ENCODE measurements at regions not wholly inside any gene's neighbourhood (a gene's known extent, or its start where the extent isn't known, plus 50 kb on each side); places are given as distances from the start of the nearest gene placed in this dataset.

DNA sequence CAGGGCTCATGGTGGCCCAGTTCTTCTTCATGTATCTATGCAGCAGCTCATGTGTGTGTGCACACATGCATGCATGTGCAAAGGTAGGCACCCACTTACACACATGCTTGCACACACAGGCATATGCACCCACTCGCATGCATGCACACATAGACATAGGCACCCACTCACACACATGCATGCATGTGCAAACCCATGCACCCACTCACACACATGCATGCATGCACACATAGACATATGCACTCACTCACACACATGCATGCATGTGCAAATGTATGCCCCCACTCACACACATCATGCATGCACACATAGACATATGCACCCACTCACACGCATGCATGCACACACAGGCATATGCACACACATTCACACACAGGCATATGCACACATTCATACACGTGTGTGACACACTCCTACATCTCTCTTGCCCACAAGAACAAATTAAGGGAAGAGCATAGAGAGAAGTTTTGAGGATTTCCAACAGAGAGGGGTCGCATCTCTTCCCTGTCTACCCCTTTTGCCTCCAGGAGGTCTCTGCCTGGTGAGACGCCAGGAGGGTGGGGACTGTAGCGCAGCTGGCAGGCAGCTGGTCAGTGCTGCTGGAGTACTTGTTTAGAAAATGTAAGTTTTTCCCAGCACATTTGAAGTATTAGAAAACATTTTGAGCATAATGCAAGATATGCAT, 63.9 kb upstream of the ARHGEF7 start:
- H3K9ac ChIP-seq = no peak overlapping the region
- peaks cover 9% of the 10 kb centered on the region; the same call in 1 of the 2 replicates for H3K27me3 ChIP-seq (replicated peaks; ENCODE audit: insufficient read depth)
- in situ Hi-C loops (cut with MboI) = no loop called here
- no peak overlapping the region for H3K4me2 ChIP-seq (ENCODE audit: unreplicated experiment)
- TF ChIP-seq EZH2phosphoT487 (IDR thresholded peaks at IDR 0.05; ENCODE audit: insufficient read depth, low read depth) = no peak
- TF ChIP-seq EZH2 (IDR thresholded peaks at IDR 0.05; ENCODE audit: insufficient read depth, poor library complexity, severe bottlenecking) = no peak
- H3K4me3 ChIP-seq = no peak overlapping the region
- no peaks in the 10 kb centered on the region for H3K79me2 ChIP-seq (ENCODE audit: insufficient read depth)
- no peaks in the 10 kb centered on the region for H4K20me1 ChIP-seq (ENCODE audit: insufficient read depth)
- 18 to 26% methylated on average over 6 of the region's 6 CpGs for WGBS, 2 experiments (ENCODE audit: low coverage in 1 of 2, low lambda C conversion rate in 2 of 2, missing lambda C conversion rate in 2 of 2)
- no peaks in the 10 kb centered on the region for H3F3A ChIP-seq (ENCODE audit: insufficient read depth)
- no peak overlapping the region for H3K27ac ChIP-seq
- no peaks in the 10 kb centered on the region for H3K9me3 ChIP-seq (ENCODE audit: low read depth)
- H3K4me1 ChIP-seq (ENCODE audit: insufficient read depth) = peaks cover 6% of the 10 kb centered on the region
- no peak overlapping the region for H2AFZ ChIP-seq
- no peaks in the 10 kb centered on the region for H3K36me3 ChIP-seq (ENCODE audit: low read depth)
- no peak for DNase-seq
- no peaks in the 10 kb centered on the region for H3K9me2 ChIP-seq (ENCODE audit: insufficient read depth)

DNA sequence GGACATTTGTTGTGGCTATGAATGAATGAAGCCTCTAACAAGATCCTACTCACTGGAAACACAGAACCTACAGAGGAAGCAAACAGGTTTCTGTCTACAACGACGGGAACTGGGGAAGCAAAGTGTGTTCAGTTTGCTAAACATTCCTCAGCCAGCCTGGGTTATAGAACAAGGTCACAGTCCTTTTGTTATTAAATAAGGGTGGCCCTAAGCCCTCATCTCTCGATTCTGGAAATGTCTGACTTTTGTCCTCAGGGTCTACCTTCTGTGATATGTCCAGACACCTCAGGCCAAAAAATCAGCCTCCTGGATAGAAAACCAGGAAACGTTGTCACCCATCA, 64.6 kb upstream of the ARHGEF7 start:
- in situ Hi-C loops (cut with MboI) = no loop called here
- no peak overlapping the region for H3K4me2 ChIP-seq (ENCODE audit: unreplicated experiment)
- H3K4me1 ChIP-seq (ENCODE audit: insufficient read depth) = peaks cover 6% of the 10 kb centered on the region
- H3K27me3 ChIP-seq (replicated peaks; ENCODE audit: insufficient read depth) = peaks cover 5% of the 10 kb centered on the region; the same call in 1 of the 2 replicates
- no peak overlapping the region for H2AFZ ChIP-seq
- TF ChIP-seq EZH2 (IDR thresholded peaks at IDR 0.05; ENCODE audit: insufficient read depth, poor library complexity, severe bottlenecking) (no peak), EZH2phosphoT487 (IDR thresholded peaks at IDR 0.05; ENCODE audit: insufficient read depth, low read depth) (no peak)
- no peak overlapping the region for H3K4me3 ChIP-seq
- H3F3A ChIP-seq (ENCODE audit: insufficient read depth) = no peaks in the 10 kb centered on the region
- H3K9me3 ChIP-seq (ENCODE audit: low read depth) = no peaks in the 10 kb centered on the region
- no peaks in the 10 kb centered on the region for H3K9me2 ChIP-seq (ENCODE audit: insufficient read depth)
- 12 to 21% methylated on average over 4 of the region's 4 CpGs for WGBS, 2 experiments (ENCODE audit: low coverage in 1 of 2, low lambda C conversion rate in 2 of 2, missing lambda C conversion rate in 2 of 2)
- DNase-seq = no peak
- no peaks in the 10 kb centered on the region for H3K79me2 ChIP-seq (ENCODE audit: insufficient read depth)
- no peaks in the 10 kb centered on the region for H3K36me3 ChIP-seq (ENCODE audit: low read depth)
- no peak overlapping the region for H3K27ac ChIP-seq
- H3K9ac ChIP-seq = no peak overlapping the region
- no peaks in the 10 kb centered on the region for H4K20me1 ChIP-seq (ENCODE audit: insufficient read depth)

DNA sequence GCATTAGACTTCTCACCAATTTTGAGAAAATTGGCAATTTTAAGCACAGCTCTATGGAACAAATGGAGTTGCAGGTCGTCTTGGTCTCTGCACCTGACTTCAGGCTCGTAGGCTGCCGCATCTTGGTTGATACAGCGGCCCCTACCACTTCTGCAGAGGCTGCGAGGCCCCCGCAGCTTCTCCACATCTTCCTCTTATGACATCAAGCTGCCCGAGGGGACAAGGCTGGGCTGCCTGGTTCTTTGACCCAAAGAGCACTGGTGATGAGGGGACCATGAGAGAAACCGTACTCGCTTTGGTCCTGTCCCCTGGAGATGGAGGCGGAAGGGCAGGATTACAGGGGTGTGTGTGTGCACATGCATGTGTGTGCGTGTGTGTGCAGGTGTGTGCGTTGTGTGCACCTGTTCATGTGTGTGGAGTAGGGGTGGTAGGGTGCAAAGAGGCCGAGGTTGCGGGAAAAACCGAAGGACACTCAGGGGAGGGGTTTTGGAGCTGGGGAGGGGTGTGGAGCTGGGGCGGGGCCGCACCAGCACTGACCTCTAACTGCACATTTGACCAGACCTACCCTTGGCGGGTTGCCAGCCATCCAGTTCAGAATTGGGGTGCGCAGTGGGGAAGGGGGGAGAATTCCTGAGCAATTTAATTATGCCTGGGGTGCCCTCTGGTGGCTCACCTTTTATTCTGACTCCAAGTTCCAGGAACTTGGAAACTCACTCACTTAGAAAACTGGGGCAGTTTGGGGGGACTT, 65.1 kb upstream of the ARHGEF7 start:
- Histone ChIP-seq H3K4me2 (ENCODE audit: unreplicated experiment) (no peak overlapping the region), H3K4me1 (ENCODE audit: insufficient read depth) (peaks cover 6% of the 10 kb centered on the region), H3K9ac (no peak overlapping the region), H4K20me1 (ENCODE audit: insufficient read depth) (no peaks in the 10 kb centered on the region), H3K79me2 (ENCODE audit: insufficient read depth) (no peaks in the 10 kb centered on the region), H3F3A (ENCODE audit: insufficient read depth) (no peaks in the 10 kb centered on the region), H2AFZ (no peak overlapping the region), H3K36me3 (ENCODE audit: low read depth) (no peaks in the 10 kb centered on the region), H3K9me2 (ENCODE audit: insufficient read depth) (no peaks in the 10 kb centered on the region), H3K9me3 (ENCODE audit: low read depth) (no peaks in the 10 kb centered on the region), H3K4me3 (no peak overlapping the region), H3K27ac (no peak overlapping the region), H3K27me3 (replicated peaks; ENCODE audit: insufficient read depth) (peaks cover 3% of the 10 kb centered on the region; the same call in 1 of the 2 replicates)
- WGBS, 2 experiments (ENCODE audit: low coverage in 1 of 2, low lambda C conversion rate in 2 of 2, missing lambda C conversion rate in 2 of 2) = 72 to 74% methylated on average over 17 to 19 of the region's 19 CpGs
- DNase-seq = peak; percentile 50
- TF ChIP-seq EZH2 (IDR thresholded peaks at IDR 0.05; ENCODE audit: insufficient read depth, poor library complexity, severe bottlenecking) (no peak), EZH2phosphoT487 (IDR thresholded peaks at IDR 0.05; ENCODE audit: insufficient read depth, low read depth) (no peak)
- in situ Hi-C loops (cut with MboI) = loop anchor here (10.0 kb wide), 1 partner anchor 105 kb away; no protein-coding TSS in a partner anchor

DNA sequence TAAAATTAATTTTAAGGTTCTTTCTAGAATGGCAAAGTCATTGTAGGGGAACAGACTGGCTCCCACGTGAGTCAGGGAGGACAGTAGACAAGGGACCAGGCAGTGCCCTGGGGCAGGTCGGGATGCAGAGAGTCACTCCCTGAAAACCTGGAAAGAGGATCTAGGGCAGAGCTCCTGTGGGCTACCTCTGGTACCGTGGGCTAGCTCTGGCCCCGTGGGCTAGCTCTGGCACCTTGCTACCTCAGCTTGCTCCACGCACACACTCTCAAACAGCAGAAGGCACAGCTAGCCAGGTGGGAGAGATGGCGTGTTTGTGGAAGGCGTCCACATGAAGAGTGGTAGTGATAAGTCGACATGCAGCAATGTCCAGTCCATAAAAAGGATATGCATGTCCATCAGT, 66.7 kb upstream of the ARHGEF7 start:
- no peaks in the 10 kb centered on the region for H3K36me3 ChIP-seq (ENCODE audit: low read depth)
- H3K9me3 ChIP-seq (ENCODE audit: low read depth) = no peaks in the 10 kb centered on the region
- no peak for TF ChIP-seq EZH2phosphoT487 (IDR thresholded peaks at IDR 0.05; ENCODE audit: insufficient read depth, low read depth)
- TF ChIP-seq EZH2 (IDR thresholded peaks at IDR 0.05; ENCODE audit: insufficient read depth, poor library complexity, severe bottlenecking) = no peak
- in situ Hi-C loops (cut with MboI) = loop anchor here (10.0 kb wide), 1 partner anchor 104 kb away; no protein-coding TSS in a partner anchor
- no peak overlapping the region for H3K4me3 ChIP-seq
- no peaks in the 10 kb centered on the region for H3K27me3 ChIP-seq (replicated peaks; ENCODE audit: insufficient read depth)
- no peak overlapping the region for H3K4me2 ChIP-seq (ENCODE audit: unreplicated experiment)
- H3K4me1 ChIP-seq (ENCODE audit: insufficient read depth) = peaks cover 6% of the 10 kb centered on the region
- no peak overlapping the region for H3K9ac ChIP-seq
- no peak for DNase-seq
- H3F3A ChIP-seq (ENCODE audit: insufficient read depth) = no peaks in the 10 kb centered on the region
- no peak overlapping the region for H3K27ac ChIP-seq
- H3K9me2 ChIP-seq (ENCODE audit: insufficient read depth) = no peaks in the 10 kb centered on the region
- H4K20me1 ChIP-seq (ENCODE audit: insufficient read depth) = no peaks in the 10 kb centered on the region
- 79 to 82% methylated on average over 8 of the region's 8 CpGs for WGBS, 2 experiments (ENCODE audit: low coverage in 1 of 2, low lambda C conversion rate in 2 of 2, missing lambda C conversion rate in 2 of 2)
- H3K79me2 ChIP-seq (ENCODE audit: insufficient read depth) = no peaks in the 10 kb centered on the region
- no peak overlapping the region for H2AFZ ChIP-seq
